ENCODE measurements at regions not wholly inside any gene's neighbourhood (a gene's known extent, or its start where the extent isn't known, plus 50 kb on each side); places are given as distances from the start of the nearest gene placed in this dataset.

DNA sequence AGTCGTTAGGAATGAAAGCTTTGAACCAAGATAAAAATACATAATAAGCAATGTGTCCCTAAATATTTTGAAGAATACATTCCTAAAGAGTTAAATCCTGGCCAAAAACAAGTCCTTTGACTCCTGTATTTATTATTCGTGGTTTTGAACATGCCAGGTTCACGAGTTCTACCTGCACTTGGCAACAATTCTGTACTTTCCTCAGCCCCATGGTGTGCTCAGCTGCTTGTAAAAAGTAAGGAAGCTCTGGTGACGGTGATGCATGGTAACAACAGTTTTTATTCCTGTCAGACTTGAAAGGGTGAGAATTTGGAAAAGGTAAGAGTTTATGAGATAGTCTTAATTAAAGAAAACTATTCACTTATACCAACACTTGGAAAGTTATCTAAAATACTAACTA is 95.0 kb upstream of the KLF12 start:
- DNase-seq (ENCODE audit: insufficient read length, low spot score) (no peak), FAIRE-seq (no peak)

DNA sequence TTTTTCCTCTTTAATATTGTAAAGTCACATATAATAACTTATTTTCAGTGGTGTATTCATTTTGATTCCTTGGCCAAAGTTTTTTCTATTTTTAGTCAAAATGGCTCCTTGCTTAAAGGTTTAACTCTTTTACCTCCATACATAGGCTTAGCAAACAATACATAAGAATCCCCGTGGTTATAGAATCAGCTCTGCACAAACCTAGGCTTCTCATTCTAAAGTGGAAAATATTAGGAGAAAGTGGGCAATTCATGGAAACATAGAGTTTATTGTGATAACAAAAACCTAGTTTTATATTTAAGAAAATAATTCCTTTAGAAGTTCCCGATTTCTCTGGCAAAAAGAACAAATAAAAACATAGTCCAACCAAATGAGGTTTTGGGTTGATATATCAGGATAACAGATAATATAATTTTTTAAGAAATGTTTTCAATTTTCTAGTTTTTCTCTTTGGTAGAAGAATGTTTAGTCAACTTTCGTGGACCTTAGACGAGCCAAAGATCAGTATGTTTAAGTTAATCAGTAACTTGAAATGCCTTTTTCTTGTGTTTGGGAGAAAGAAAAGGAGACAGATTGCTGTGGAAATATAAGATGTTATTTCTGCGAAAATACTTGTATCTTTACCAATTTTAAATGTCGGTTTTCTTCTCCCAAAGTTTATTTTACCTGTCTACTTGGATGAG is 93.4 kb upstream of the KLF12 start:
- FAIRE-seq (no peak), DNase-seq (ENCODE audit: insufficient read length, low spot score) (no peak)

DNA sequence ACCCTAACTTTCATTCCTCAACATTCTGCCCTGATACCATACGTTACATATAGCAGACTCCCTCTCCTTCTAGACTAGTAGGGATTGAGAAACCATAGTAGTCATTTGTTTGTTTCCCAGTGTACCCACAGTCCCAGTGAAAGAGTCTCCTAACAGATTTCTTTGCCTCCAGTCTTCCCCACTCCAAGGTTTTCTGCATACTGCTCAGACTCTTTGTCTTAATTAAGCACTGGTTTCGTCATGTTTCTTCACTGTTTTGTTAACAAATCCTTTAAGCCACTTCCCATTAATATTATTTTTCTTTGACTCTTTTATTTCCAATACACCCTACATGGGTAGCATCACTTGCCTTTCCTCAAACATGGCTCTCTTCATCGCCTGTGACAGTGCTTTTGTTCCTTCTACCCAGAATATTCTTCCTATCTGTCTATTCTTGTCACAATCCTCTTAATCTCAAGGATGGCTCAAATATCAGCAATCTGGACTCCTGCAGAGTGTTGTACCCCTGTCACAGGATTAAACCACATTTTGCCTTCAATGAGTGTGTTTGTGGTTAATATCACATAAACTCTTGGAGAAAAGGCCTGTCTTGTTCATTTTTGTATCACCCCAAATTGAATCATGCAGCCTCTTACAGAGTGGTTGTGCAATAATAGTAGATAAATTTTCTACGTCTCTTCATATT is 92.7 kb upstream of the KLF12 start:
- FAIRE-seq = no peak
- DNase-seq (ENCODE audit: insufficient read length, low spot score) = no peak

DNA sequence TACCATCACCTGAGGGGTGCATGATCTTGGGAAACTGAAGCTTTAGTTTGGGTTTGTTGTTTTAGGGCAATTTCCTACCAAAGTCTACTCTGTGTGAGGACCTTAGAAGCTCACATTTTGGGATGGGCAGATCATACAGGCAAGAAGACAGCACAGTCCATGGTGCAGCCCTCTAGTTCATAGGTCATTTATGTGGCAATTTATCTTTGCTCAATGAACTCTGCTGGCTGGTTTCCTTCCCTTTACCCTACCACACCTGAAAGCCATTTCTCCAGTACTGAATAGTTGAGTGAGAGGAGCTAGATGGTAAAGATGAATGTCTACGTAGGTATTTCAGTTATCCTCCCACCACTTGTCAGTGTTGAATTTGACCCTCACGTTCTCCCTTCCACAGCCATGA is 87.5 kb upstream of the KLF12 start:
- no peak for DNase-seq (ENCODE audit: insufficient read length, low spot score)
- no peak for FAIRE-seq

DNA sequence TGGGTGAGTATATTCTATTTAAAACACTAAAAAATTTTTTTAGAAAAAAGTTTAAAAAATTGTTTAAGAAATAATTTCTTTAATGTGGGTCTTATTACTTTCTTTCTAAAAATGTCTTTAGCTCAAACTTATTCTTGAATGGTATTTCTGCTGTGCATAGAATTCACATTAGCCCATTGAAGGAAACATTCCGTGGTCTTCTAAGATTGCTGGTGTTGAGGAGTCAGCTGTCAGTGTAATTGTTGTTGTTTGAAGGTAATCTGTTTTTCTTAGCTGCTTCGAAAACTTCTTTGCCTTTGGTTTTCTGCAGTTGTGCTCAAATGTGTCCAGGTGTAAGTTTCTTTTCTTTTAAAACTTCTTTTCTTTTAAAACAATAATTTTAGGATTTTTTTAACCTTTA is 85.4 kb upstream of the KLF12 start:
- FAIRE-seq = no peak
- DNase-seq (ENCODE audit: insufficient read length, low spot score) = no peak

DNA sequence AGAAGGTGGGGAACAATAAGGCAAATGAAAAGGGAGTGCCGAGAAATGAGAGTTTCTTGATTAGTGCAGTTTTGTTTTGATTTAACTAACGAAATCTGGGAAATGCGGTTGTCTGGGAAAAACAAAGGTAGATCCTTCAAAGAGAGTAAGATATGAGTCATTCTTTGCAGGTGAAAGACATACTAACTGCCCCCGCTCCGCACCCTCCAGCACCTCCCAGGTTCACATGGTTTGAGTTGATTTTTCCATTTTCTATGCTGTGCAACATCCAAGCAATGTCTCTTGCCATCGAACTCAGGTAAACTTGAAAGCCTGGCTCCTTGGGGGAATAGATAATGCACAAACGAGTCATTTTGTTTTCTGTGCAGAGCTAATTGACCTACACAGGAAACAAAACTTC is 84.1 kb upstream of the KLF12 start:
- FAIRE-seq = no peak
- no peak for DNase-seq (ENCODE audit: insufficient read length, low spot score)

DNA sequence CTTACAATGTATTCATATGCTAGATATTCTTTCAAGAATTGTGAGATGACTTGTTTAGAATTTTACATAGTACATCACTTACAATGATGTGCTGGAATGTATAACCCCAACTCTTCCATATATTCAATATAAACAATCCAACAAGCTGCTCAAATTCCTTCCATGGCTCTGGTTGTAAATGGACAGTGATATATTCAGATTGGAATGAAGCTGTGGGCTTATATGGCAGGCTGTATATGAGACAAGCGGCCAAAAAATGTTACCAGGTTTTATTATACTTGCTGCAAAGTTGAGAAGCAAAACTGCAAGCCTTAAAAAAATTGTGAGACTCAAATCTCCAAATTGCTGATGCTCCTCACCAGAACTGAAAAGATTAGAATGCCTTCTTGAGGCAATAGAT is 83.6 kb upstream of the KLF12 start:
- FAIRE-seq (no peak), DNase-seq (ENCODE audit: insufficient read length, low spot score) (no peak)

DNA sequence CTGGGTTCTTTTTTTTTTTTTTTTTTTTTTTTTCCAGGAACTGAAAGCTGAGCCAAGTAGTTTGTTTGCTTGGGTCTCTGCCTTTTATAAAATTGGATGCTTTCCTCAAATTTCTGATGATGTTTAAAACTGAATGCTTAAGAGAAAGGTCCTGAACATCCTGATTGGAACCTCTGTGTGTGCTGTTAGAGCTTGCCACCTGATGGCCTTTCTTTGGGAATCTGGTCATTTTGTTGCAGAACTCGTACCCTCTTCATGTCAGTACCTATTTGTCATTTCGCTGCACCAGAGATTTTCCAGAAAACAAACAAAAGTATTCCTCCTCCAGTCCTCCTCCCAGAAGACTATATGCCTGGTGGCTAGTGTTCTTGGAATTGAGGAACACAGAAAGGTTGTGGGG is 81.2 kb upstream of the KLF12 start:
- no peak for FAIRE-seq
- DNase-seq (ENCODE audit: insufficient read length, low spot score) = no peak

DNA sequence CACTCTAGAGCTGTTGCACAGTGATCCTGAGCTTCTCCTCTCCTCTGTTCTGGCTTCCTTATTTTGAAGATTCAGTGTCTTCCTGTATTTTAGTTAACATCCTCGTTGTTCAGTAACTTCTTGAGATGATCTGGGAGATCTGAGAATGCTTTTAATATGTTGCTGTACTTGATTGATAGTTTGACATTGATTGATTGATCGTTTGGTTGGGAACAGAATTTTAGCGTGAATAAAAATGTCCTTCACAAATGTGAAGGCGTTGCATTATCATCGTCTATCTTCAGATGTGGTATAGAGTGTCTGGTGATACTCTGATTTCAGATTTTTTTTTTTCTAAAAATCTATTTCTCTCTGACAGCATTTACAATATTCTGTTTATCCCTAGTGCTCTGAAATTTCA is 80.1 kb upstream of the KLF12 start:
- no peak for DNase-seq (ENCODE audit: insufficient read length, low spot score)
- no peak for FAIRE-seq

DNA sequence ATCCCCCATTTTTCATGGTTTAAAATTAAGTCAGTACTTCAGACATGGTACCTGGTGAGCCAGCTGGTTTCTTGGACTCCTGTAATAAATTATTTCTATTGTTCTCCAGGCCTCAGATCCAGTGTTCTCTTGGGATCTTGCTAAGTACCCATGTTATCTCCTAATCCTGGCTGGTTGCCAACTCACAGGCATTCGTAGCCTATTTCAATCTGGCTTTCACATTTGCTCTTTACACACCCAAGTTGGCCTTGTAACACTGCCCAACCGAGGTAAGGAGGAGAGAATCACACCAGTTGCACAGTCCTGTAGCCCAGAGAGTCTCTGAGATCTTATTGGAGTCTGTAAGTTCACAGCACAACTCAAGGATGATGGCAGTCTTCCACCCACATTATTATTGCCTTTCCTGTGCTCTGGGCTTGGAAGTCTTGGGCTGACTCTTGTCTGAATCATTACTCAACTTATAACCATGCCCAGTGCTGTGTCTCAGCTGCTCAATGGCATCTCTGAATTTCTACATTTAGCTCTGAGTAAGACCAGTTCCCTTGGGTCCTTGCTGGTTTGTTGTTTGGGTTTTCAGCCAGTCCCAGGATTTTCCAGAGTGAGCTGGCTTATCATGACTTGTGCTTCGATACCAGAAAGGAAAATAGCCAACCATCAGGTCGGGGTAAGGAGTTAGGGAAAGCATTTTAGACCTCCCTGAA is 76.6 kb upstream of the KLF12 start:
- DNase-seq (ENCODE audit: insufficient read length, low spot score) (no peak), FAIRE-seq (no peak)

DNA sequence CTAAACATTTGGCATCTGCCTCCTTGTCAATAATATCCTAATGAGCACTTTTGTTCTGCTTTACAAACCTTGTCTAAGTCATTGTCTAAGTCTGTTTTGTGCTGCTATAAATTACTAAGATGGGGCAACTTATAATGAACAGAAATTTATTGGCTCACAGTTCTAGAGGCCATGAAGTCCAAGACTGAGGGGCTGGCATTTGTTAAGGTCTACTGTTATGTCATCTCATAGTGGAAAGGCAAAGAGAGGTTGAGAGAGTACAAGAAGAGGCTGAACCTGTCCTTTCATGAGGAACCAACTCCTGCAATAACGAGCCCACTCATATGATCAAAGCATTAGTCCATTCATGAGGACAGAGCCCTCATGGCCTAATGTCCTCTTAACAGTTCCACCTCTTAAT is 72.7 kb upstream of the KLF12 start:
- FAIRE-seq = no peak
- no peak for DNase-seq (ENCODE audit: insufficient read length, low spot score)

DNA sequence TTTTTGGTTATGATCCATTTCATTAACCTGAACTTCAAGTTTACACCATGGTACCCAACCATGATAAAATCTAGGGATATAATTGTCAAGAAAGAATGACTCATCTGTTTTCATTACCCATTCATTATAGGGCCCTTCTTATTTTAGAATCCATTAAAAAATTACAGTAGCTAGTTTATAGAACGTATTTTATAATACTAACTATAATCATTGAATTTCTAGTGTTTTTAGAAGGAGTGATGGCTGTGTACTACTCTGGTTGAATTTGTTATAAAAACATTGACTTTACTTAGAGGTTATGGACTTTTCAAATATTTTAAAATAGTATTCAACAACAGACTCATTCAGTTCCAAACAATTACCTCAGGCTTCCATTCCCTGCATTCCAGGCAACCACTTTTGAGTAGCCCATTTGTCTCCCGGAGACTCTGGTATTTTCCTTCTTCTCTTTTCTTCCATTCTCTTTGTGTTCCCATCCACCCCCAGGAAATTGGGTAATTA is 71.9 kb upstream of the KLF12 start:
- FAIRE-seq (no peak), DNase-seq (ENCODE audit: insufficient read length, low spot score) (no peak)

DNA sequence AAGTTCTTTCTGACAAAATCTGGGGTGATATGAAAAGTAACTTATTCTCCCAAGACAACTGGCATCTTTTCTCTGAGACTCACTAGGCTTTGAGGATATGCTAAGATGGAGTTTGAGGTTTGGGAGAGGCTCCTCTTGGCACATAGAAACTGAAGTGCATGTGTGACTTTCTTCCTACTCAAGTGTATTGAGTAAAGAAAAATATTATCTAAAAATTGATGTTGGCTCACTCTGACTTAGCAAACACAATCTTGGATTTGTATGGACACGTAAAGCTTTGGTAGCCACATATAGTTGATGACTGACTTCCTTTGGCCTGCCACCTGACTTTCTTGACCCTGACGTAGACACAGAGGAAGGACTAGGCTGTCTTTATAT is 71.1 kb upstream of the KLF12 start:
- no peak for DNase-seq (ENCODE audit: insufficient read length, low spot score)
- no peak for FAIRE-seq

DNA sequence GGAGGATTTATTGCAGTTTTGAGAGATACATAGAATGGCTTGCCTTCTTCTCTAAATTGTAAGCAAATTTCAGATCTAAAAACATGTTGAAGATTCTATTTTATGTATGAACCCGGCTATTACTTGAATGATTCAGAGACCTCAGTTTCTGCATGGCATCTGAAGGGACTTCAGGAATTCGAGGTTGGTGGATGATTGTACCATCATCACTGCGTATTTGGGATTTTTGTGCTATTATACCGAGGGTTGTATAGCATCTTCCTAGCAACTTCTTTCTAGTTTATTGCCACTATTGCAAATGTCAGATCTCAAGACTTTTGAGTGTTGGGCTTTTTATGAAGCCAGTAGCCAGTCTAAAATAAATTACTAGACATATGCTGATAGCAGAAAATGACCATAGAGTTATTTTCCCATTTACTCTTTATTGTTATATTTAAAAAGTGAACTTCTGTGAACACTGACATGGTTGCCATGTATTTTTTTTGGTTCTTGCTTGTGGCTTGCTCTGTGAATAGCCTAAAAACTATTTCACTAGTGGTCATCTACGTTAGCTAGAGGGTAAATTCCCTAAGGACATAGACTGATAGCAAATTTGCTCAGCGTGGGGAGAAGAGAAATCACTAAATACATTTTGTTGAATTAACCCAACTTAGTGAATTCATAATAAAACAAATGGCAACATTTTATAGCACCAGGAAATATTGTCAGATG is 70.6 kb upstream of the KLF12 start:
- DNase-seq (ENCODE audit: insufficient read length, low spot score) (no peak), FAIRE-seq (no peak)

DNA sequence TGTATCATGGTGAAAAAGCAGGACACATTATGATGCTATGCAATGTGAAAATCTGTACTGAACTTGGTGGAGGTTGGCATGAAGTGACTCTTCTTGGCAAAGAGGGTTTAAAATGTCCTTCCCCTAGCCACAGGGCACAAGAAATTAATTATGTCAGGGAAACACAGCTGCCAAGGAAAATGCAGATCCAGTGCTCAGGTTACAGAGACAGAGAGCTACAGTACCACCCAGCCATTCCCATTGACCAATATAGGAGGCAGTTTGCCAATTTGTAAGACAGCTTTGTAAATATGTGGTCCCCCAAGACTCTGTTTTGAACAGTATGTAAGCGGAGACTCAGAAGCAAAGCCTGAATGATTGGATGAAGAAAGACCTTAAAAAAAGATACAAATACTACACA is 69.4 kb upstream of the KLF12 start:
- DNase-seq (ENCODE audit: insufficient read length, low spot score) (no peak), FAIRE-seq (no peak)

DNA sequence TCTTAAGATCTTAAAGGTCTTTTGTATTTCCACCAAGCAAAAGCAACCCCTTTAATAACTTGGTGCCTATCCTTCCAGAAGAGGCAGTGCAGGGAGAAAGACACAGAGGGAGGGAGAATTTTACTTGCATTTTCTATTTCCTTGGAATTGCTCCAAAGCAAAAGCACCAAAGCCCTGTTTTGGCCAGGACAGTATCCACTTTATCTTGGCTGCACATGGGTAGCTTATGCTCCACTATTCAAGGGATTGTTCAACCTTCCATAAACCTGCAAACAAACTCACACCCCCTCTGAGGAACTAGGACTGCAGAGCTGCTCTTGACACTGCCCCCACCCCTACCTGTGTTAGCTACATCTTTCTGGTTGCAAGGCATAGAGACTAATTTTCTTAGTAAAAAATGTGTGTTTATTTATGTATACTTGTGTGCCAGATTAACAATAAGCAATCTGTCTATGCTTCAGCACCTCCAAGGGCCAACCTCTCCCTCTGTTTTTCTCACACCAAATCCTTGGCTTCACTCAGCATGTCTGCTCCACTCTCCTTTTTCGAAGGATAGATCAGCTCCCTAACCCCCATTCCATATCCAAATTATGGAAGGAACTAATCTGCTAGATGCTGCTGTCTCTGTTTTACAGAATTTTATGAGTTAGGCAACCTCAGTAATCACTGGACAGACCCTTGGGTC is 68.1 kb upstream of the KLF12 start:
- FAIRE-seq (no peak), DNase-seq (ENCODE audit: insufficient read length, low spot score) (no peak)

DNA sequence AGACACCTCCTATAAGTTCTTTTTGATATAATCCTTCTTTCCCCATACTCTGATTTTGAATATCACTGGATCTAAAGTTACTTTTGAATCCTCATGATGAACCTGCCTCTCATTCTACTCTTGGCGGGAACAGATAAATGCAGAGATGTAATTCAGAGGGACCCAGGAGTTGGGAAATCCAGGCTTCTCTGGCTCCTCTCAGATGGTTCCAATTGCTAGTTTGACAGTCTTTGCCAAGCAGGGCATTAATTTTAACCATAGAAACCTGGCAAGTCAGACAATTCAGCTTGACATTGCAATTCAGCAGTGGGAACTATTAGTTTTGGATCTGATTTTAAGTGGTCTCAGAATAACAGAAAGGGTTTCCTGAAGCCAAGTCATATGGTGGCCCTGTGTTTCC is 67.3 kb upstream of the KLF12 start:
- FAIRE-seq (no peak), DNase-seq (ENCODE audit: insufficient read length, low spot score) (no peak)

DNA sequence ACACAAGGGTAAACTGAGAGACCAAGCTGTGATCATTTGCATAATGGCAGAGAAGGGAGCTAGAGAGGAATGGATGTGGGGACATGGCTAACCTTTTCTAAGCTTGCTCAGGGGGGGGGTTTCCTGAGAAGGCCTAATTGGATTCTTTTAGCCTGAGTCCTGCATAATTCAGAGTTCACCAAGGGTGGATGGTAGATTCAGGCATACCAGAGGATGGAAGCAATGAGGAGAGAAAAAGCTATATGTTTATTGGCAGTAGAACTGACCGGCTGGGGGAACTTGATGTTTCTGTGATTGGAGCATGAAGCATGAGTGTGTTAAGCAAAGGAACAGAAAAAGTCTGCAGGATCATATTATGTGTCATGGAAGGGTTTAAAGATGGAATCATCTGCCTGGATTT is 65.9 kb upstream of the KLF12 start:
- no peak for DNase-seq (ENCODE audit: insufficient read length, low spot score)
- FAIRE-seq = no peak

DNA sequence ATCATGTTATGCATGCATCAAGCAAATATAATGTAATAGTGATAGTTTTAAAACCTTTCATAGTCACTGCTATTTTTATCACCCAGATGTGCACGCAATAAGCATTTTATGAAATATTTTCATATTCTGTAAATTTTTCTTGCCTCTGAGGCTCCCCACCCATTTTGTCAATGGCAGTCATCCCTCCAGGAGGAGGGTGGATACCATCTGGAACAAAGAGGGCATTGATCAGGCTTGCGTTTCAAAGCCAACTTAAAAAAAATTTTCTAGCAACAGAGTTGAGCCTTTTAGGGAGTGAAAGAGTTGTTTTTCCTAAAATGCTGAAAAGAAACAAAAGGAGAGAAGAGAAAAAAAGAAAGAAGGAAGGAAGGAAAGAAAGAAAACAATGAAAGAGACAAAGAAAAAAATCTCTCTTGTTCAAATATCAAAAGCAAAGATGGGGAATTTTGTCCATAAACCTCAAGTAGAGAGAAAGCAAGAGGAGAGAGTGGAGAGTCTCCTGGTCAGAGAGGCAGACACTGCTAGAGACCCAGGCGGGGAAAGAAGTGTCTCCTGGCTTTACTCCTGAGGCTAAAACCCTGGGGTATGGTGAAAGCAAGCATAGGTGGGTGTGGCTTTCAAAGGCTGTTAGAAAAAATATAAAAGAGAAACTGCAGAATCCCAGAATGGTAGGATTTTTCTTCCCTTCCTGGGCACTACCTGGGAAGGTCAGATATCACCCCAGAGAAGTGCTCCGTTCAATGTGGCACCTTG is 63.6 kb upstream of the KLF12 start:
- DNase-seq (ENCODE audit: insufficient read length, low spot score) = no peak
- FAIRE-seq = no peak

DNA sequence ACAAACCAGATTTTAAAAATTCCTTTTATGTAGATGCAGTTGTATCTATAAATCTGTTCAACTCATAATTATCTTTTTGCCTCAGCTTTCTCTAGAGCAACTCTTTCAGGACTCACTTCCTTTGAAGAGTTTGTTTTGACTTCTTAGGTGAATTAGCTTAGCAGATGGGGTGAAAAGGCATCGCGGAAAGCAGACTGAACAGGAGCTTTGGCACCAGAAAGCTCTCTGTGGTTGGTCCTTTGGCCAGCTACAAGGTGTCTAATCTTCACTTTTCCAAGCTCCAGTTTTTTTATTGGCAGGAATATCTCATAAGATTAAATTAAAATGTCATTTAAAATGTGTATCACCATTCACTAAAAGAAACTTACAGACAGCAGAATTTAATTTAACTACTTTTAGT is 60.6 kb upstream of the KLF12 start:
- FAIRE-seq = no peak
- no peak for DNase-seq (ENCODE audit: insufficient read length, low spot score)

Data from HTR-8/SVneo (cell line).